ENCODE measurements at regions not wholly inside any gene's neighbourhood (a gene's known extent, or its start where the extent isn't known, plus 50 kb on each side); places are given as distances from the start of the nearest gene placed in this dataset.

DNA sequence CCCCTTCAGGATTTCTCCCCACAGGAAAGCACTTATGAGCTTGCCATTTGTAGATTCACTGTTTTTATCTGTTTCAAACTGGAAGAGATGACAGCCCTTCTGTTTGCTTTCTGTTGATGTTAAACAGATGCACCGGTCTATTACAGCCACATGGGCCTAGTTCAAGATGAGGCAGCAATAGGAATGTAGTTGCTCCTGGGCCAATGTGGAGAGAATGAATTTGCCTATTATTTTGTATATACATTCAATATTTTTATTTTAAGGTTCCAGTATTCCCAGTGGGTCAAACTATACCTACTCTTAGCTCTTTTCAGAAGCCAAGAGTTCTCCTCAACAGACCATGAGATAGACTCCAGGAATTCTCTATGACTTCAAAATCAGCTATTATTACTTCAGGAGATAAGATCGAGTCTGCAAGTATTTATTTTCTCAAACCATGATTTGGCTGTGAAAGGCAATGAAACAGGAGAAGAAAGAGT, 461.6 kb downstream of the RASEF start:
- no peak for DNase-seq
- 64 to 68% methylated on average over 2 of the region's 2 CpGs for WGBS, 2 donors
- Histone ChIP-seq H3K27ac (no peak overlapping the region), H3K4me1 (no peaks in the 10 kb centered on the region), H3K27me3 (no peaks in the 10 kb centered on the region), H3K9me3 (no peaks in the 10 kb centered on the region), H3K4me3 (no peak overlapping the region), H3K36me3 (ENCODE audit: low read depth, missing control alignments) (no peaks in the 10 kb centered on the region)
- TF ChIP-seq, protein P1, sequence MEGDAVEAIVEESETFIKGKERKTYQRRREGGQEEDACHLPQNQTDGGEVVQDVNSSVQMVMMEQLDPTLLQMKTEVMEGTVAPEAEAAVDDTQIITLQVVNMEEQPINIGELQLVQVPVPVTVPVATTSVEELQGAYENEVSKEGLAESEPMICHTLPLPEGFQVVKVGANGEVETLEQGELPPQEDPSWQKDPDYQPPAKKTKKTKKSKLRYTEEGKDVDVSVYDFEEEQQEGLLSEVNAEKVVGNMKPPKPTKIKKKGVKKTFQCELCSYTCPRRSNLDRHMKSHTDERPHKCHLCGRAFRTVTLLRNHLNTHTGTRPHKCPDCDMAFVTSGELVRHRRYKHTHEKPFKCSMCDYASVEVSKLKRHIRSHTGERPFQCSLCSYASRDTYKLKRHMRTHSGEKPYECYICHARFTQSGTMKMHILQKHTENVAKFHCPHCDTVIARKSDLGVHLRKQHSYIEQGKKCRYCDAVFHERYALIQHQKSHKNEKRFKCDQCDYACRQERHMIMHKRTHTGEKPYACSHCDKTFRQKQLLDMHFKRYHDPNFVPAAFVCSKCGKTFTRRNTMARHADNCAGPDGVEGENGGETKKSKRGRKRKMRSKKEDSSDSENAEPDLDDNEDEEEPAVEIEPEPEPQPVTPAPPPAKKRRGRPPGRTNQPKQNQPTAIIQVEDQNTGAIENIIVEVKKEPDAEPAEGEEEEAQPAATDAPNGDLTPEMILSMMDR (IDR thresholded peaks at IDR 0.05) = no peak
- no peak for TF ChIP-seq POLR2A (IDR thresholded peaks at IDR 0.05)
- intact Hi-C loops (cut with DNase I; ENCODE audit: low total_unique reads) = no loop called here

DNA sequence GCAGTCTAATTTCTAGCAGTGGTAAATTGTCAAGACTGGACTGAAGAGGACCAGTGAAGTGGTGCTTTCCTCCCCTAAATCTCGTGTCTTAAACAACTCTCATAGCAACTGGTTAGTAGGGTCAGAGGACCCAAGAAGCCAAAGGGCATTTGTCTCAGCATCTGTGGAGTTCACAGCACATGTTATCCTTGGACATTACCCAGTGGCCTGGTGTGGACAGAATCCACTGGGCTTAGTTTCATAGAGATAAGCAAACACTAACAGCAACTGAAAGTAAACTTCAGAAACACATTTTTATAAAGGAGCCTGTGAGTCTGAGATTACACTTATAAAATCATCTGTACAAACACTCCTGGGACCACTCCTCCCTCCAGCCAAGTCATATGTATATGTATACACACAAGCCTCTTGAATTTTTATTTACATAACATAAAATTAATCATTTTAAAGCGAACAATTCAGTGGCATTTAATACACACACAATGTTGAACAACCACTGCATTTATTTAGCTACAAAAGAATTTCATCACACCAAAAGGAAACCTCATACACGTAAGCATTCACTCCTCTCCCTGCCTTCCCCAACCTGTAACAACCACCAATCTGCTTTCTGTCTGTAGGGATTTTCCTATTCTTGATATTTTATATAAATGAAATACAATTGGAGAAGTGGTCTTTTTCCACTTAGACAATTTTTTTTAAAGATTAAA, 457.8 kb downstream of the RASEF start:
- H3K36me3 ChIP-seq (ENCODE audit: low read depth, missing control alignments) = no peaks in the 10 kb centered on the region
- TF ChIP-seq, protein P1 (IDR thresholded peaks at IDR 0.05) = no peak
- no peaks in the 10 kb centered on the region for H3K9me3 ChIP-seq
- H3K27ac ChIP-seq = no peak overlapping the region
- peak; percentile 39 for DNase-seq
- no peaks in the 10 kb centered on the region for H3K27me3 ChIP-seq
- 50 to 51% methylated on average over 2 to 3 of the region's 3 CpGs for WGBS, 2 donors
- intact Hi-C loops (cut with DNase I; ENCODE audit: low total_unique reads) = no loop called here
- no peak overlapping the region for H3K4me3 ChIP-seq
- H3K4me1 ChIP-seq = no peaks in the 10 kb centered on the region

DNA sequence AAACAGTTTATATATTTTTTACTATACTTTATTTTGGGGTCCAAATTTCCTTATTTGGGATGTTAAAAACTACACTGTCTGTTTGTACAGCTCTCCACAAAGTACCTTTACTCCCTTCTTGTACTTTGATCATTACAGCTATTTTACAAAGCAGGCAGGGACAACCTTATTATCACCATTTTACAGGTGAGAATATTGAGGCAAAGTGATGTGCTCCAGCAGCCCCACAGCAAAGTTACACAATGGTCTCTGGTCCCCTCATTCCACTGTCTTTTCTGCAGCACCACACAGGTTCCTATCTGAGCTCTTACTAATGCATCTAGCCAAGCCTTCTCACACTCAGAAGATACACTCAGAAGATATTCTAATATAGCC, 457.3 kb downstream of the RASEF start:
- Histone ChIP-seq H3K4me1 (no peaks in the 10 kb centered on the region), H3K27me3 (no peaks in the 10 kb centered on the region), H3K9me3 (no peaks in the 10 kb centered on the region), H3K4me3 (no peak overlapping the region), H3K27ac (no peak overlapping the region), H3K36me3 (ENCODE audit: low read depth, missing control alignments) (no peaks in the 10 kb centered on the region)
- TF ChIP-seq POLR2A (IDR thresholded peaks at IDR 0.05) = no peak
- TF ChIP-seq, protein P1 (IDR thresholded peaks at IDR 0.05) = no peak
- DNase-seq = no peak
- intact Hi-C loops (cut with DNase I; ENCODE audit: low total_unique reads) = no loop called here

DNA sequence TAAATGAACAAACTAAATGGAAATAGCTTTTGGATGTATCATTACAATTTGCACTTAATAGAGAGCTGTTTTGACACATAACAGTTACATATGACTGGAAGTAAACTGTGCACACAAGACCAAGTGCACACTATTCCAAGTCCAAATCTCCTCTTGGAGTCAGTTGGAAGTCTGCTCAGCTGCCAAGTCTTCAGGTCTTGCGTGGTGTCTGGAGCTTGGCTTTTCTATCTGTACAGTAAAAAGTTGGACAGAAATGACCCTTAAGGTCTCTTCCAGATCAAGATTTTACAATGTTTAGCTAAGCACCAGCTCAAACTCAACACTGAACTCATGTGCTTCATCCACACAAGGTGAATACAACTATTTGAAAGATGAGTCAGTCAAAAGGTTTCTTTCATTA, 456.9 kb downstream of the RASEF start:
- no peak for DNase-seq
- H3K4me3 ChIP-seq = no peak overlapping the region
- H3K36me3 ChIP-seq (ENCODE audit: low read depth, missing control alignments) = no peaks in the 10 kb centered on the region
- WGBS, 2 donors = 60 to 65% methylated on average over 1 of the region's 1 CpG
- TF ChIP-seq POLR2A (IDR thresholded peaks at IDR 0.05) = no peak
- TF ChIP-seq, protein P1 (IDR thresholded peaks at IDR 0.05) = no peak
- intact Hi-C loops (cut with DNase I; ENCODE audit: low total_unique reads) = no loop called here
- no peaks in the 10 kb centered on the region for H3K9me3 ChIP-seq
- no peaks in the 10 kb centered on the region for H3K4me1 ChIP-seq
- H3K27me3 ChIP-seq = no peaks in the 10 kb centered on the region
- no peak overlapping the region for H3K27ac ChIP-seq

All from testis (tissue), 2 donors.